ENCODE measurements at regions not wholly inside any gene's neighbourhood (a gene's known extent, or its start where the extent isn't known, plus 50 kb on each side); places are given as distances from the start of the nearest gene placed in this dataset.

- ATAC-seq (peak; percentile 90), DNase-seq (no peak)
- H3K36me3 ChIP-seq = no peaks in the 10 kb centered on the region
- intact Hi-C loops (cut with DNase I) = no loop called here
- H3K9me3 ChIP-seq = no peaks in the 10 kb centered on the region
- H3K27ac ChIP-seq = peak overlapping the region; percentile 0
- no peaks in the 10 kb centered on the region for H3K27me3 ChIP-seq
- no peaks in the 10 kb centered on the region for H3K4me1 ChIP-seq
- TF ChIP-seq CTCF (IDR thresholded peaks at IDR 0.05) = no peak
- no peak overlapping the region for H3K4me3 ChIP-seq
Measured at GRCh38 chr9:573691-574410, 267.6 kb upstream of the DMRT1 start.

GRCh38 chr9:575139-575538 lies 266.4 kb upstream of the DMRT1 start:
- Histone ChIP-seq H3K4me3 (no peak overlapping the region), H3K4me1 (no peaks in the 10 kb centered on the region), H3K36me3 (no peaks in the 10 kb centered on the region), H3K9me3 (no peaks in the 10 kb centered on the region), H3K27me3 (no peaks in the 10 kb centered on the region), H3K27ac (no peak overlapping the region)
- ATAC-seq = no peak
- no peak for DNase-seq
- TF ChIP-seq CTCF (IDR thresholded peaks at IDR 0.05) = no peak
- intact Hi-C loops (cut with DNase I) = no loop called here

- no peak for ATAC-seq
- TF ChIP-seq CTCF (IDR thresholded peaks at IDR 0.05) = no peak
- Histone ChIP-seq H3K4me1 (no peaks in the 10 kb centered on the region), H3K27ac (no peak overlapping the region), H3K9me3 (no peaks in the 10 kb centered on the region), H3K27me3 (no peaks in the 10 kb centered on the region), H3K4me3 (no peak overlapping the region), H3K36me3 (no peaks in the 10 kb centered on the region)
- DNase-seq = no peak
- intact Hi-C loops (cut with DNase I) = no loop called here
Measured at GRCh38 chr9:580652-581342, 260.7 kb upstream of the DMRT1 start.

GRCh38 chr9:581673-582497 lies 259.6 kb upstream of the DMRT1 start:
- no peak for TF ChIP-seq CTCF (IDR thresholded peaks at IDR 0.05)
- no peaks in the 10 kb centered on the region for H3K27me3 ChIP-seq
- H3K4me3 ChIP-seq = no peak overlapping the region
- H3K27ac ChIP-seq = no peak overlapping the region
- no peaks in the 10 kb centered on the region for H3K4me1 ChIP-seq
- DNase-seq (no peak), ATAC-seq (peak; percentile 73)
- no peaks in the 10 kb centered on the region for H3K36me3 ChIP-seq
- H3K9me3 ChIP-seq = no peaks in the 10 kb centered on the region
- intact Hi-C loops (cut with DNase I) = no loop called here

- intact Hi-C loops (cut with DNase I) = no loop called here
- no peaks in the 10 kb centered on the region for H3K36me3 ChIP-seq
- H3K9me3 ChIP-seq = no peaks in the 10 kb centered on the region
- no peak for DNase-seq
- no peak for ATAC-seq
- TF ChIP-seq CTCF (IDR thresholded peaks at IDR 0.05) = no peak
- no peak overlapping the region for H3K27ac ChIP-seq
- H3K4me1 ChIP-seq = no peaks in the 10 kb centered on the region
- H3K4me3 ChIP-seq = no peak overlapping the region
- no peaks in the 10 kb centered on the region for H3K27me3 ChIP-seq
Measured at GRCh38 chr9:582775-583174, 258.7 kb upstream of the DMRT1 start.
